ENCODE measurements at regions not wholly inside any gene's neighbourhood (a gene's known extent, or its start where the extent isn't known, plus 50 kb on each side); places are given as distances from the start of the nearest gene placed in this dataset.

DNA sequence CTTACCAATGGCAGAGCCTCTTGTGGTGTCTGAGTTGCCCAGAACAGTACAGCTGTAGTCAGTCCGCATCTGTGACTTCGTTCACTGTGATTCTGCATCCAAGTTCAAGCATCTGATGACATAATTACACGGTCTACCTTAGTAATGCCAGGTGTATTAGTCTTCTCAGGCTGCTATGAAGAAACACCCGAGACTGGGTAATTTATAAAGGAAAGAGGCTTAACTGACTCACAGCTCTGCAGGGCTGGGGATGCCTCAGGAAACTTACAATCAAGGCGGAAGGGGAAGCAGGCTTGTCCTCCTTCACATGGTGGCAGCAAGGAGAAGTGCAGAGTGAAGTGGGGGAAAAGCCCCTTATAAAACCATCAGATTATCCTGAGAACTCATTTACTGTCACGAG is 163.9 kb upstream of the SULF2 start:
- no peak for DNase-seq (ENCODE audit: low read depth in 1 of 2, low spot score in 1 of 2)
- Histone ChIP-seq H3K4me3 (replicated peaks; ENCODE audit: insufficient read depth, low read length) (no peak overlapping the region), H3K27ac (replicated peaks) (no peak overlapping the region), H3K27me3 (ENCODE audit: insufficient read depth, poor library complexity, severe bottlenecking) (no peaks in the 10 kb centered on the region)
- TF ChIP-seq SPI1 (IDR thresholded peaks at IDR 0.05; ENCODE audit: borderline replicate concordance, low read depth) (no peak), GABPA (IDR thresholded peaks at IDR 0.05; ENCODE audit: low read depth) (no peak), POLR2AphosphoS5 (IDR thresholded peaks at IDR 0.05; ENCODE audit: low read depth) (no peak)
- TF ChIP-seq, protein P1, sequence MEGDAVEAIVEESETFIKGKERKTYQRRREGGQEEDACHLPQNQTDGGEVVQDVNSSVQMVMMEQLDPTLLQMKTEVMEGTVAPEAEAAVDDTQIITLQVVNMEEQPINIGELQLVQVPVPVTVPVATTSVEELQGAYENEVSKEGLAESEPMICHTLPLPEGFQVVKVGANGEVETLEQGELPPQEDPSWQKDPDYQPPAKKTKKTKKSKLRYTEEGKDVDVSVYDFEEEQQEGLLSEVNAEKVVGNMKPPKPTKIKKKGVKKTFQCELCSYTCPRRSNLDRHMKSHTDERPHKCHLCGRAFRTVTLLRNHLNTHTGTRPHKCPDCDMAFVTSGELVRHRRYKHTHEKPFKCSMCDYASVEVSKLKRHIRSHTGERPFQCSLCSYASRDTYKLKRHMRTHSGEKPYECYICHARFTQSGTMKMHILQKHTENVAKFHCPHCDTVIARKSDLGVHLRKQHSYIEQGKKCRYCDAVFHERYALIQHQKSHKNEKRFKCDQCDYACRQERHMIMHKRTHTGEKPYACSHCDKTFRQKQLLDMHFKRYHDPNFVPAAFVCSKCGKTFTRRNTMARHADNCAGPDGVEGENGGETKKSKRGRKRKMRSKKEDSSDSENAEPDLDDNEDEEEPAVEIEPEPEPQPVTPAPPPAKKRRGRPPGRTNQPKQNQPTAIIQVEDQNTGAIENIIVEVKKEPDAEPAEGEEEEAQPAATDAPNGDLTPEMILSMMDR (IDR thresholded peaks at IDR 0.05; ENCODE audit: insufficient read depth, low read length) = no peak
- TF ChIP-seq, protein P2, sequence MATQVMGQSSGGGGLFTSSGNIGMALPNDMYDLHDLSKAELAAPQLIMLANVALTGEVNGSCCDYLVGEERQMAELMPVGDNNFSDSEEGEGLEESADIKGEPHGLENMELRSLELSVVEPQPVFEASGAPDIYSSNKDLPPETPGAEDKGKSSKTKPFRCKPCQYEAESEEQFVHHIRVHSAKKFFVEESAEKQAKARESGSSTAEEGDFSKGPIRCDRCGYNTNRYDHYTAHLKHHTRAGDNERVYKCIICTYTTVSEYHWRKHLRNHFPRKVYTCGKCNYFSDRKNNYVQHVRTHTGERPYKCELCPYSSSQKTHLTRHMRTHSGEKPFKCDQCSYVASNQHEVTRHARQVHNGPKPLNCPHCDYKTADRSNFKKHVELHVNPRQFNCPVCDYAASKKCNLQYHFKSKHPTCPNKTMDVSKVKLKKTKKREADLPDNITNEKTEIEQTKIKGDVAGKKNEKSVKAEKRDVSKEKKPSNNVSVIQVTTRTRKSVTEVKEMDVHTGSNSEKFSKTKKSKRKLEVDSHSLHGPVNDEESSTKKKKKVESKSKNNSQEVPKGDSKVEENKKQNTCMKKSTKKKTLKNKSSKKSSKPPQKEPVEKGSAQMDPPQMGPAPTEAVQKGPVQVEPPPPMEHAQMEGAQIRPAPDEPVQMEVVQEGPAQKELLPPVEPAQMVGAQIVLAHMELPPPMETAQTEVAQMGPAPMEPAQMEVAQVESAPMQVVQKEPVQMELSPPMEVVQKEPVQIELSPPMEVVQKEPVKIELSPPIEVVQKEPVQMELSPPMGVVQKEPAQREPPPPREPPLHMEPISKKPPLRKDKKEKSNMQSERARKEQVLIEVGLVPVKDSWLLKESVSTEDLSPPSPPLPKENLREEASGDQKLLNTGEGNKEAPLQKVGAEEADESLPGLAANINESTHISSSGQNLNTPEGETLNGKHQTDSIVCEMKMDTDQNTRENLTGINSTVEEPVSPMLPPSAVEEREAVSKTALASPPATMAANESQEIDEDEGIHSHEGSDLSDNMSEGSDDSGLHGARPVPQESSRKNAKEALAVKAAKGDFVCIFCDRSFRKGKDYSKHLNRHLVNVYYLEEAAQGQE (IDR thresholded peaks at IDR 0.05; ENCODE audit: insufficient replicate concordance, low read depth) = no peak

- Histone ChIP-seq H3K4me3 (replicated peaks; ENCODE audit: insufficient read depth, low read length) (no peak overlapping the region), H3K27ac (replicated peaks) (no peak overlapping the region), H3K27me3 (ENCODE audit: insufficient read depth, poor library complexity, severe bottlenecking) (no peaks in the 10 kb centered on the region)
- DNase-seq (ENCODE audit: low read depth in 1 of 2, low spot score in 1 of 2) = no peak
- no peak for TF ChIP-seq POLR2AphosphoS5 (IDR thresholded peaks at IDR 0.05; ENCODE audit: low read depth)
- TF ChIP-seq, protein P2 (IDR thresholded peaks at IDR 0.05; ENCODE audit: insufficient replicate concordance, low read depth) = no peak
- no peak for TF ChIP-seq SPI1 (IDR thresholded peaks at IDR 0.05; ENCODE audit: borderline replicate concordance, low read depth)
Observed at GRCh38 chr20:47944682-47945081, 159.4 kb upstream of the SULF2 start.

DNA sequence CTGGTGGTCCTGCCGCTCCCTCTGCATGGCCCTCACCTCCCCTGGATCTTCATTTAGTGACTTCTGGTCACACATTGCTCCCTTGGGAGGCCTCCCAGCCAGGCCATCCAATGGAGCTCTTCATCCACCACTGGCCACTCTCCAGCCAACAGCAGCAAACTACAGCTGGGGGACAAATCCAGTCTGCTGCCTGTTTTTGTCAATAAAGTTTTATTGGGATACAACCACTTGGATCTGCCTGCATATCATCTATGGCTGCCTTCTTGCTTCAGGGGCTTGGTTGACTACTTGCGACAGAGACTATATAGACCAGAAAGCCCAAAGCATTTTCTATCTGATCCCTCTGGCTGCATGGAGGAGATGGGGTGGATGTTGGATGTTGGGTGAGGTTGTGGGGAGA is 156.6 kb upstream of the SULF2 start:
- Histone ChIP-seq H3K27ac (replicated peaks) (no peak overlapping the region), H3K4me3 (replicated peaks; ENCODE audit: insufficient read depth, low read length) (no peak overlapping the region), H3K27me3 (ENCODE audit: insufficient read depth, poor library complexity, severe bottlenecking) (no peaks in the 10 kb centered on the region)
- no peak for DNase-seq (ENCODE audit: low read depth in 1 of 2, low spot score in 1 of 2)
- TF ChIP-seq, protein P2 (IDR thresholded peaks at IDR 0.05; ENCODE audit: insufficient replicate concordance, low read depth) = no peak
- TF ChIP-seq GABPA (IDR thresholded peaks at IDR 0.05; ENCODE audit: low read depth) (no peak), POLR2AphosphoS5 (IDR thresholded peaks at IDR 0.05; ENCODE audit: low read depth) (no peak), SPI1 (IDR thresholded peaks at IDR 0.05; ENCODE audit: borderline replicate concordance, low read depth) (no peak)
- TF ChIP-seq, protein P1 (IDR thresholded peaks at IDR 0.05; ENCODE audit: insufficient read depth, low read length) = no peak
